Kidney epithelial cell (primary cell): ENCODE measurements at regions not wholly inside any gene's neighbourhood (a gene's known extent, or its start where the extent isn't known, plus 50 kb on each side); places are given as distances from the start of the nearest gene placed in this dataset.
A peak's percentile ranks its signal among the peaks of the same experiment; 100 is the strongest.

Source experiments
- DNase-seq: peaks from one replicate; pipeline ENCODE4 v3.0.0-alpha.2; 2010; ENCODE audit warnings: low read depth
- H3K27me3 ChIP-seq: 2 replicates; pipeline ENCODE4 v1.6.0; 2011; ENCODE audit warnings: low read length; ENCODE audit not compliant: control insufficient read depth, insufficient read depth
- H3K36me3 ChIP-seq: 2 replicates; pipeline ENCODE4 v1.5.1; 2011; ENCODE audit warnings: low read length; ENCODE audit not compliant: control insufficient read depth, insufficient read depth
- H3K4me3 ChIP-seq: 2 replicates; pipeline ENCODE4 v1.5.1; 2011; ENCODE audit warnings: low read depth, mild to moderate bottlenecking, control low read depth, low read length
- TF ChIP-seq, protein P1 (sequence below): IDR thresholded peaks from 2 replicates; pipeline ENCODE4 v1.5.1; 2011; ENCODE audit warnings: mild to moderate bottlenecking, moderate library complexity, low read length, control low read depth, inconsistent platforms; ENCODE audit not compliant: insufficient read depth, poor library complexity, severe bottlenecking

DNA sequence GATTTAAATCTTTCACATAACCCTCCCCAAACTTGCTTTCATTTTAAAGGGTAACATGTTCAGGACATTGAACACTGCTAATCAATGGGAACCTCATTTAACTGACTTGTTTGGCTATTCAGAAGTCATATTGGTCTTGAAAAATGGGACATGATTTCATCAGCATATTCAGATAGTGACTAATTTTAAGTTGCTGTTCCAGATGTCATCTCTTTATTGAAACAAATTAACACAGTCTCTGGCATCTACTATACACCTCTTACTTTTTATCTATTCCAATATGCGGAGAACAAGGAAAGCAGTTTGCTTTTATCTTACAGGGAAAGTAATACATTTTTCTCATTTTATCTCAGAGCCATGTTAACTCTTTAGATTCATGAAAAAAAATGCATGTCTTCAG is 310.1 kb downstream of the S1PR1 start:
- H3K36me3 ChIP-seq: no peaks in the 10 kb centered on the region
- no peak for DNase-seq

DNA sequence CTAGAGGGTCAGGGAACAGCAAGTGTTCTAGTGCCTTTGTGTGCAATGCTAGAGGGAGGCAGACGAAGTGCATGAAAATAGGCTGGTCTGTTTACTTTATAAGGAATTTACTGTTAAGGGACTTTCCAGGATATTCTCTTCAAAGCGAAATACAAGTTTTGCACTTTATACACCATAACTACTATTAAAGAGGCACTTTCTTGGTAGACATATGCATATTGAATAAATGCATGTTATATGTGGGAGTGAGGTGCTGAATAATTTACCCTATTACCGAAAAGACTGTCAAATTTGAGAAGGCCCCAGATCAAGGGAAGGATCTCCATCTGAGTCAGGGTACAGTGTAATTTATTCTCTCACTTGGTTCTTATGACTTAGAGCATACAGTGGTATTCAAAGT is 310.5 kb downstream of the S1PR1 start:
- no peak for DNase-seq
- Histone ChIP-seq H3K4me3 (no peak overlapping the region), H3K27me3 (no peaks in the 10 kb centered on the region), H3K36me3 (no peaks in the 10 kb centered on the region)
- TF ChIP-seq, protein P1, sequence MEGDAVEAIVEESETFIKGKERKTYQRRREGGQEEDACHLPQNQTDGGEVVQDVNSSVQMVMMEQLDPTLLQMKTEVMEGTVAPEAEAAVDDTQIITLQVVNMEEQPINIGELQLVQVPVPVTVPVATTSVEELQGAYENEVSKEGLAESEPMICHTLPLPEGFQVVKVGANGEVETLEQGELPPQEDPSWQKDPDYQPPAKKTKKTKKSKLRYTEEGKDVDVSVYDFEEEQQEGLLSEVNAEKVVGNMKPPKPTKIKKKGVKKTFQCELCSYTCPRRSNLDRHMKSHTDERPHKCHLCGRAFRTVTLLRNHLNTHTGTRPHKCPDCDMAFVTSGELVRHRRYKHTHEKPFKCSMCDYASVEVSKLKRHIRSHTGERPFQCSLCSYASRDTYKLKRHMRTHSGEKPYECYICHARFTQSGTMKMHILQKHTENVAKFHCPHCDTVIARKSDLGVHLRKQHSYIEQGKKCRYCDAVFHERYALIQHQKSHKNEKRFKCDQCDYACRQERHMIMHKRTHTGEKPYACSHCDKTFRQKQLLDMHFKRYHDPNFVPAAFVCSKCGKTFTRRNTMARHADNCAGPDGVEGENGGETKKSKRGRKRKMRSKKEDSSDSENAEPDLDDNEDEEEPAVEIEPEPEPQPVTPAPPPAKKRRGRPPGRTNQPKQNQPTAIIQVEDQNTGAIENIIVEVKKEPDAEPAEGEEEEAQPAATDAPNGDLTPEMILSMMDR: no peak

More for the DNA sequence above, 310.1 kb downstream of the S1PR1 start:
- no peak overlapping the region for H3K4me3 ChIP-seq
- TF ChIP-seq, protein P1: no peak
- H3K27me3 ChIP-seq: no peaks in the 10 kb centered on the region

- Histone ChIP-seq H3K27me3 (no peaks in the 10 kb centered on the region), H3K36me3 (no peaks in the 10 kb centered on the region), H3K4me3 (no peak overlapping the region)
- no peak for DNase-seq
- TF ChIP-seq, protein P1: no peak
Observed at GRCh38 chr1:101548376-101548775, 311.6 kb downstream of the S1PR1 start.

DNA sequence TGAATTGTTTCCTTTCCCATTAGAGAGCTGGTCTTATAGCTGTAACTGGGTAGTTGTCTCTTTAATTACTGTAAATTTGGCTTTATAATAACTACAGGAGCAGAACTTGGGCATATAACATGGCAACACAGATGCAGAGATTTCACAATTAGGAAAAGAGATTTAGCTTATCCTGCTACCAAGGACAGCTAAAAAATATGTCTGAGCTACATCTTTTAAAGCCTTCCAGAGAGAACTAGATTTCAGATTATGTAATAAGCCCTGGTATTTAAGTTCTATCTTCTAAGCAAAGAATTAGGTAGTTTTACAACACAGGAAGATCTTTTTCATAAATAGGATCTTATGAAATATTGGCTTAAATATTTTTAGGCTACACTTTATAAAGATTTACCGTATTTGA is 313.8 kb downstream of the S1PR1 start:
- DNase-seq: no peak
- TF ChIP-seq, protein P1: no peak
- H3K36me3 ChIP-seq: no peaks in the 10 kb centered on the region
- no peaks in the 10 kb centered on the region for H3K27me3 ChIP-seq
- no peak overlapping the region for H3K4me3 ChIP-seq

- no peak overlapping the region for H3K4me3 ChIP-seq
- H3K36me3 ChIP-seq: no peaks in the 10 kb centered on the region
- TF ChIP-seq, protein P1: no peak
- no peaks in the 10 kb centered on the region for H3K27me3 ChIP-seq
- DNase-seq: no peak
Observed at GRCh38 chr1:101566883-101567538, 330.2 kb downstream of the S1PR1 start.

- H3K4me3 ChIP-seq: no peak overlapping the region
- no peaks in the 10 kb centered on the region for H3K36me3 ChIP-seq
- TF ChIP-seq, protein P1: peak; percentile 95
- no peak for DNase-seq
- H3K27me3 ChIP-seq: no peaks in the 10 kb centered on the region
Observed at GRCh38 chr1:101567582-101568189, 330.9 kb downstream of the S1PR1 start.
